ENCODE measurements at regions not wholly inside any gene's neighbourhood (a gene's known extent, or its start where the extent isn't known, plus 50 kb on each side); places are given as distances from the start of the nearest gene placed in this dataset.
"Not testable (repeated sequence)": the region's sequence is repeated elsewhere in the genome, so short reads cannot be mapped to it uniquely, and the experiment has no call there.

GRCh38 chr2:53182601-53183000, 585.0 kb upstream of the CHAC2 start:
- DNase-seq (ENCODE audit: low read depth, low spot score): no peak
- no peak overlapping the region for H3K4me3 ChIP-seq (ENCODE audit: low read length)

GRCh38 chr2:53181759-53182158, 585.8 kb upstream of the CHAC2 start:
- H3K4me3 ChIP-seq (ENCODE audit: low read length): no peak overlapping the region

GRCh38 chr2:53177327-53177726, 590.3 kb upstream of the CHAC2 start:
- H3K4me3 ChIP-seq (ENCODE audit: low read length): no peak overlapping the region
- DNase-seq (ENCODE audit: low read depth, low spot score): no peak

More at GRCh38 chr2:53181759-53182158, 585.8 kb upstream of the CHAC2 start:
- no peak for DNase-seq (ENCODE audit: low read depth, low spot score)

GRCh38 chr2:53174539-53174938, 593.1 kb upstream of the CHAC2 start:
- DNase-seq (ENCODE audit: low read depth, low spot score): no peak

GRCh38 chr2:53173698-53174455, 593.7 kb upstream of the CHAC2 start:
- DNase-seq (ENCODE audit: low read depth, low spot score): no peak
- H3K4me3 ChIP-seq (ENCODE audit: low read length): no peak overlapping the region

More at GRCh38 chr2:53174539-53174938, 593.1 kb upstream of the CHAC2 start:
- no peak overlapping the region for H3K4me3 ChIP-seq (ENCODE audit: low read length)

- no peak overlapping the region for H3K4me3 ChIP-seq (ENCODE audit: low read length)
- DNase-seq (ENCODE audit: low read depth, low spot score): no peak
These were observed 594.5 kb upstream of the CHAC2 start for GRCh38 chr2:53173091-53173490.

- no peak for DNase-seq (ENCODE audit: low read depth, low spot score)
- H3K4me3 ChIP-seq (ENCODE audit: low read length): no peak overlapping the region
These were observed 597.1 kb upstream of the CHAC2 start for GRCh38 chr2:53170466-53170865.

- no peak for DNase-seq (ENCODE audit: low read depth, low spot score)
- no peak overlapping the region for H3K4me3 ChIP-seq (ENCODE audit: low read length)
These were observed 600.4 kb upstream of the CHAC2 start for GRCh38 chr2:53167227-53167626.

GRCh38 chr2:53150146-53150545, 617.5 kb upstream of the CHAC2 start:
- no peak overlapping the region for H3K4me3 ChIP-seq (ENCODE audit: low read length)
- DNase-seq (ENCODE audit: low read depth, low spot score): no peak

- DNase-seq (ENCODE audit: low read depth, low spot score): no peak
- no peak overlapping the region for H3K4me3 ChIP-seq (ENCODE audit: low read length)
These were observed 619.4 kb upstream of the CHAC2 start for GRCh38 chr2:53148221-53148620.

GRCh38 chr2:53131416-53131815, 636.2 kb upstream of the CHAC2 start:
- no peak for DNase-seq (ENCODE audit: low read depth, low spot score)
- H3K4me3 ChIP-seq (ENCODE audit: low read length): no peak overlapping the region

- no peak for DNase-seq (ENCODE audit: low read depth, low spot score)
- H3K4me3 ChIP-seq (ENCODE audit: low read length): no peak overlapping the region
These were observed 637.1 kb upstream of the CHAC2 start for GRCh38 chr2:53130441-53130943.

- no peak for DNase-seq (ENCODE audit: low read depth, low spot score)
- H3K4me3 ChIP-seq (ENCODE audit: low read length): no peak overlapping the region
These were observed 637.8 kb upstream of the CHAC2 start for GRCh38 chr2:53129851-53130250.

- DNase-seq (ENCODE audit: low read depth, low spot score): no peak
- no peak overlapping the region for H3K4me3 ChIP-seq (ENCODE audit: low read length)
These were observed 640.4 kb upstream of the CHAC2 start for GRCh38 chr2:53127061-53127650.

- H3K4me3 ChIP-seq (ENCODE audit: low read length): no peak overlapping the region
- DNase-seq (ENCODE audit: low read depth, low spot score): no peak
These were observed 652.6 kb upstream of the CHAC2 start for GRCh38 chr2:53114991-53115390.

- H3K4me3 ChIP-seq (ENCODE audit: low read length): no peak overlapping the region
These were observed 653.0 kb upstream of the CHAC2 start for GRCh38 chr2:53114582-53114981.

GRCh38 chr2:53112408-53112807, 655.2 kb upstream of the CHAC2 start:
- not testable (repeated sequence) for H3K4me3 ChIP-seq (ENCODE audit: low read length); DNase-seq (ENCODE audit: low read depth, low spot score)

More at GRCh38 chr2:53114582-53114981, 653.0 kb upstream of the CHAC2 start:
- DNase-seq (ENCODE audit: low read depth, low spot score): no peak

- H3K4me3 ChIP-seq (ENCODE audit: low read length): no peak overlapping the region
- no peak for DNase-seq (ENCODE audit: low read depth, low spot score)
These were observed 656.2 kb upstream of the CHAC2 start for GRCh38 chr2:53111406-53111805.

GRCh38 chr2:53111004-53111403, 656.6 kb upstream of the CHAC2 start:
- no peak for DNase-seq (ENCODE audit: low read depth, low spot score)
- no peak overlapping the region for H3K4me3 ChIP-seq (ENCODE audit: low read length)

- DNase-seq (ENCODE audit: low read depth, low spot score): no peak
- no peak overlapping the region for H3K4me3 ChIP-seq (ENCODE audit: low read length)
These were observed 659.4 kb upstream of the CHAC2 start for GRCh38 chr2:53108246-53108645.

- no peak for DNase-seq (ENCODE audit: low read depth, low spot score)
These were observed 663.3 kb upstream of the CHAC2 start for GRCh38 chr2:53104263-53104662.

More at GRCh38 chr2:53104263-53104662, 663.3 kb upstream of the CHAC2 start:
- H3K4me3 ChIP-seq (ENCODE audit: low read length): no peak overlapping the region
